ENCODE measurements at regions not wholly inside any gene's neighbourhood (a gene's known extent, or its start where the extent isn't known, plus 50 kb on each side); places are given as distances from the start of the nearest gene placed in this dataset.

GRCh38 chr9:1637401-1637800 lies 377.7 kb upstream of the SMARCA2 start:
- ChIA-PET POLR2A (no interaction called here), CTCF (no interaction called here)
- Histone ChIP-seq H3K4me2 (no peak overlapping the region), H3K4me3 (ENCODE audit: low read depth in 2 of 2, low read length in 1 of 2) (no peak overlapping the region), H2AFZ (ENCODE audit: low read depth) (no peak overlapping the region), H3K9ac (no peak overlapping the region), H3K9me2 (no peaks in the 10 kb centered on the region), H4K20me1 (ENCODE audit: insufficient read depth) (no peaks in the 10 kb centered on the region), H3K79me2 (ENCODE audit: insufficient read depth) (no peaks in the 10 kb centered on the region), H3F3A (replicated peaks; ENCODE audit: insufficient read depth) (no peaks in the 10 kb centered on the region), H3K27me3 (ENCODE audit: insufficient read depth) (no peaks in the 10 kb centered on the region), H3K4me1 (ENCODE audit: control insufficient read depth in 1 of 2, insufficient read depth in 2 of 2, low read depth in 1 of 2, low read length in 1 of 2) (no peaks in the 10 kb centered on the region), H3K36me3 (replicated peaks in 1 of 2; ENCODE audit: control insufficient read depth in 1 of 2, insufficient read depth in 2 of 2, low read length in 1 of 2) (no peaks in the 10 kb centered on the region), H3K27ac (ENCODE audit: low read depth in 2 of 2, low read length in 1 of 2) (no peak overlapping the region), H3K9me3 (no peaks in the 10 kb centered on the region)
- WGBS (ENCODE audit: low lambda C conversion rate): 0% methylated on average over 2 of the region's 2 CpGs
- TF ChIP-seq NFIC (IDR thresholded peaks at IDR 0.05; ENCODE audit: borderline replicate concordance) (no peak), GATA2 (CRISPR knock-in tag; IDR thresholded peaks at IDR 0.05) (no peak), EZH2phosphoT487 (IDR thresholded peaks at IDR 0.05; ENCODE audit: borderline replicate concordance, low read depth) (no peak), MAX (IDR thresholded peaks at IDR 0.05; ENCODE audit: low read depth) (no peak), TCF12 (IDR thresholded peaks at IDR 0.05) (no peak), FOXM1 (IDR thresholded peaks at IDR 0.05; ENCODE audit: low read depth) (no peak), YY1 (IDR thresholded peaks at IDR 0.05; ENCODE audit: low read depth) (no peak), CTCF (IDR thresholded peaks at IDR 0.05) (no peak), MEF2A (IDR thresholded peaks at IDR 0.05; ENCODE audit: borderline replicate concordance, low read depth) (no peak), RCOR1 (IDR thresholded peaks at IDR 0.05; ENCODE audit: low read length) (no peak), TEAD4 (IDR thresholded peaks at IDR 0.05; ENCODE audit: borderline replicate concordance, insufficient read depth) (no peak), IRF3 (IDR thresholded peaks at IDR 0.05; ENCODE audit: low read depth, low read length) (no peak), GABPA (IDR thresholded peaks at IDR 0.05; ENCODE audit: low read depth) (no peak)
- DNase-seq: no peak

- H3K4me1 ChIP-seq (ENCODE audit: control insufficient read depth in 1 of 2, insufficient read depth in 2 of 2, low read depth in 1 of 2, low read length in 1 of 2): no peaks in the 10 kb centered on the region
- H3K79me2 ChIP-seq (ENCODE audit: insufficient read depth): no peaks in the 10 kb centered on the region
- no peaks in the 10 kb centered on the region for H3K9me3 ChIP-seq
- H3K9me2 ChIP-seq: no peaks in the 10 kb centered on the region
- no peaks in the 10 kb centered on the region for H3K36me3 ChIP-seq (replicated peaks in 1 of 2; ENCODE audit: control insufficient read depth in 1 of 2, insufficient read depth in 2 of 2, low read length in 1 of 2)
- H3K27me3 ChIP-seq (ENCODE audit: insufficient read depth): no peaks in the 10 kb centered on the region
- H3K4me2 ChIP-seq: no peak overlapping the region
- WGBS (ENCODE audit: low lambda C conversion rate): 0% methylated on average over 5 of the region's 5 CpGs
- H3K27ac ChIP-seq (ENCODE audit: low read depth in 2 of 2, low read length in 1 of 2): no peak overlapping the region
- H2AFZ ChIP-seq (ENCODE audit: low read depth): no peak overlapping the region
- TF ChIP-seq USF2 (IDR thresholded peaks at IDR 0.05; ENCODE audit: borderline replicate concordance, low read depth, low read length): no peak
- no peak for TF ChIP-seq CHD2 (IDR thresholded peaks at IDR 0.05; ENCODE audit: low read length, partially characterized antibody)
- no peak overlapping the region for H3K4me3 ChIP-seq (ENCODE audit: low read depth in 2 of 2, low read length in 1 of 2)
- H4K20me1 ChIP-seq (ENCODE audit: insufficient read depth): no peaks in the 10 kb centered on the region
- no peaks in the 10 kb centered on the region for H3F3A ChIP-seq (replicated peaks; ENCODE audit: insufficient read depth)
- ChIA-PET POLR2A (no interaction called here), CTCF (no interaction called here)
- no peak overlapping the region for H3K9ac ChIP-seq
- DNase-seq: no peak
These were observed 376.0 kb upstream of the SMARCA2 start for GRCh38 chr9:1639166-1639565.
